SKM-1 treated with dmso at 0.1 percent for 144 hours (cell line): ENCODE measurements at regions not wholly inside any gene's neighbourhood (a gene's known extent, or its start where the extent isn't known, plus 50 kb on each side); places are given as distances from the start of the nearest gene placed in this dataset.

Experiments
- DNase-seq: peaks from one replicate; lab custom pipeline; 2025; ENCODE audit not compliant: unreplicated experiment; lab: John Stamatoyannopoulos, UW

DNA sequence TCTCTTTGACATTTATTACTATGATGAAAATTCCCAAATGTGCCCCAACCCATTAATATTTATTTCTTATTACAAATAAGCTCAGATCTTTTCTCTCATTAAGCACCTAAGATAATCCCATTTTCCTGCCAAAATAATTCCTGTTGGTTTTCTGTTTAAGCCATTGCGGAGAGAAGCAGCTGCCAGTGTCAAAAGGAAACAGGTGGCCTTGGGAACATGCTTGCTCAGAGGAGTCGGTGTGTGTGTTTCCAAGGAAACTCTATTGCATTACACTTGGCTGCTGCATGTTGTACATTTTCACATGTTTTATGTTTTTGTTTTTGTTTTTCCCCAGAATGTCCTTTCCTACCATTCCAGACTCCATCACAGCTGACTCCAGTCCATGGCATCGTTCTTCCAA, 56.4 kb downstream of the CD24 start:
- DNase-seq: no peak

DNA sequence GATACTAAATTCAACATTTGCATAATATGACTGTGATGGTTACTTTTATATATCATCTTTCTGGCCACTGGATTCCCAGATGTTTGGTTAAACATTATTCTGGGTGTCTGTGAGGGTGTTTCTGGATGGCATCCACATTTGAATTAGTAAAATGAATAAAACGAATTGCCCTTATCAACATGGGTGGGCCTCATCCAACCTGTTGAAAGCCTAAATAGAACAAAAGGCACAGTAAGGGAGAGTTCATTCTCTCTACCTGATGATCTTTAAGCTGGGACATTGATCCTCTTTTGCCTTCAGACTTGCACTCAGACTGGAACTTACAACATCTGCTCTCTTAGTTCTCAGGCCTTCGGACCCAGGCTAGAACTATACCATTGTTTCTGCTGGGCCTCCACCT, 57.6 kb downstream of the CD24 start:
- no peak for DNase-seq

DNA sequence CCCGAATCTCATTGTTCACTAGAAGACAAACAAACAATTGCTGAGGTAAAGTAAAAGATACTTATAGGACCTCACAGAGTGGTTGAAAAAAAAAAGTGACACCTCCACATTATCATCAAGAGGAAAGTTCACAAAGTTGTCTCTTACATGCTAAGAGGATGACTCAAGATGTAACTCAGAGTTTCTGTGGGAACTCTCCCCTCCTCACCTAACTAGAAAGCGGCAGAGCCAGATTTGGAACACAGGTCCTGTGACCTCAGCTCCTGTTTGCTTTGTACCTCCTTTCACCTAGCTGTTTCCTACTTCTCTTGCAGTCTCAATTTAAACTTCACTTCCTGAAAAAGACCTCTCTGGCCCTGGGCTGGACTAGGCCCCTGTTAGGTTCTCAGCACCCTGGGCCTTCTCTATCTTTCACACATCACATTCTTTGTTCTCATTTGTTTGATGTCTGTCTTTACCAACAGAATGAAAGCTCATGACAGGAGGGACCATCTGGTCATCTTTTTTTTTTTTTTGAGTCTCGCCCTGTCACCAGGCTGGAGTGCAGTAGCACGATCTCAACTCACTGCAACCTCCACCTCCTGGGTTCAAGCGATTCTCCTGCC, 60.8 kb downstream of the CD24 start:
- DNase-seq: no peak

DNA sequence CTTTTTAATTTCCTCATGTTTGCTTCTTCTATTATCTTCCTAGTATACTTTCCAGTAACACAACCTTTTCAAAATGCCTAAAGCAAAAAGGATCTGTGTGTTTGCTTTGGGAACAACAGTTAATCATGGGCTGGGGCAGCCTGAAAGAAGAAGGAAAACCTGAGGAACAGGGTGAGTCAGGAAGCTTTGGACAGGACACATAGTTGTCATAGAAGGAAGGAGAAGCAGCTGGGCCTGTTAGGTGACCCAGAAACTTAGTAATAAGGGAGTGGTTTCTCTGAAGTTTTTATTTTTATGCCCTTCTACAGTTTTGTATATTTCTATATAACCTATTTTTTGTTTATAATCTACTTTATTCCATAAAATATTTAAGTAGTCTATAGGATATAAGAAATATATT, 61.4 kb downstream of the CD24 start:
- DNase-seq: no peak

DNA sequence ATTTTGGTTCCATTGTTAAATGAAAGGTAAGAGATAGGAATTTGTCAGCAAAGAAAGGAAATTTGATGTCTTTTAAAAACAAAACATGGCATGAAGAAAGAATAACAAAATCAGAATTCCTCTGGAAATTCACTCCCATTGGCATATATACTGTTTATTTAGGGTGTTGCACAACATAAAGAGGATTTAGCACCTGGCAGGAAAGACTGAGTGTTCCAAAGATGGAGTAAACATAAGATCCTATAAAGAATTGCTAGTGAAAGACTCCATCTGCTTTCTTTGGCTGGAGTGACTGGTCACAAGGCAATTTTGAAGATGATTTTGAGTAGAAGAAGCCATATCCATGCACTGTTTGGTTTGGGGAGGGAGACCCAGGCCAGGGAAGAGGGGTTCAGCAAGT, 62.4 kb downstream of the CD24 start:
- DNase-seq: no peak

DNA sequence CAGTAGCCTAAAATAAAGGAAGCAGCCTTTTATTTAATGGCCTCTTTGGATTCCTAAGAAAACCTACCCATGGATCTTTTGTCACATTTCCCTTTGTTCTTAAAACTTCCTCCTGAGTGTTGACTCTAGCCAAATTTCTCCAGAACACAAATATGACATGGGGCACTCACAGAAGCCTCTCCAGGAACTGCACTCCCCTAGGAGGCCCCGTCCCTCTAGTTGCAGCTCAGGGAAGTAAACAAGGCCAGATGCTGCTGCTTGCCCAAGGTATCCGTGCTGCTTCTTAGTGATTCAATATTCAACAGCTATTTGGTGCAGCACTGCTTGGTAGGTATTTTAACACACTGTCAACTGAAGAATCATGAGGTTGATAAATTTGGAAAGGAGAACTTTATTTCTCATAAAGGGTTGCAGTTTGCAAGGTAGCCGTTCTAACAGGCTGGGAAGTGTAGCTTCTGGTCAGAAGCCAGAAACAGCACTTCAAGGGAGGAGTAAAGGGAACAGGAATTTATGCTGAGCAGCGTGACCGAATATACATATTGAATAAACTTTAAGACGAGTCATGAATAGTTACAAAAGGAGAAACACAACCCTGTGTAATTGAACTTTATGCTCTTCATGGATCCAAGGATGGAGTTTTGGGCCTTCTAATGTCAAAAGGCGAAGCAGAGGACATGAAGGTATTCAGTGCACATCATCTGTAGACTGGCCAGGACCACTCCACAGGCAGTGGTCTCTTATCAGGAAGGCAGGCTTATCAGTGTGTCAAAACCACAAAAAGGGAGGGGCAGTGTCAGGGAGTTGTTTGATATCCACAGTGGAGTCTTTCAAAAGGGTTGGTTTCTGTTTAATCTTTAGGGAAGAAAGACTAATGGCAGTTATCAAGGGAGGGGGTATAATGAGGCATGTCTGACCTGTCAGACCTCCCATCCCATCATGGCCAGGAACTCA, 63.3 kb downstream of the CD24 start:
- DNase-seq: no peak

DNA sequence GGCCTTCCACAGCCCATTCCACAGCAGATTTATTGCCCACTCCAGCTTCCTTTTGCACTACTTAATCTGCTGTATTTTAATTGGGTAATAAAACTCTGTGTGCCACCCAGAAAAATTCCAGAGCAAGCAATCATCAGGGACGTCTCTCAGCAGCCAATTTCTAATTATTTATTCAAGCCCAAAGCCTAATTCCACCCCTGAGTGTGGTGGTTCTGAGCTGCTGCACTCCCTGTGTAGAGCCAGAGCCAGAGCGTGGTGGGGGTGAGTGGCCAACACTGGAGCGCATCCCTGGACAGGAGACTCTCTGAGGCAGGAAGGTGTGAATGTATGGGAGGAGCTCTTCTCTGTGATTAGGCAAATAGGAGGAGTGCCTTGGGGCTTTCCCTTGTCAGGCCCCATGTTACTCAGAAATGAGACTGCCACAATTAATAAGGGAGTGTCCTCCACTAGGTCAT, 66.1 kb downstream of the CD24 start:
- no peak for DNase-seq

DNA sequence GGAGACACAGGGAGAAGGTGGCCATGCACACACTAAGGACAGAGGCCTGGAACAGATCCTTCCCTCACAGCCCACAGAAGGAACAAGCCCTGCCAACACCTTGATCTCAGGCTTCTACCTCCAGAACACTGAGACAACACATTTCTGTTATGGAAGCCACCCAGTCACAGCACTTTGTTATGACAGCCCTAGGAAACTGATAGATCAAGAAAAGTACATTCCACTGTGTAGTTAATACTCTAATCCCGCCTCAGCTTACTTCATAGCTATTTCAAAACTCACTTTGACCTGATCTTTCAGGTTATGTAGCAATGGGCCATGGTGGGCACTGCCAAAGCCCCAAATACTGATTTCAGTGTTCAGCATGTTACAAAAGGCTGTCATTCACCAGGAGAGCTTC, 66.8 kb downstream of the CD24 start:
- DNase-seq: no peak

DNA sequence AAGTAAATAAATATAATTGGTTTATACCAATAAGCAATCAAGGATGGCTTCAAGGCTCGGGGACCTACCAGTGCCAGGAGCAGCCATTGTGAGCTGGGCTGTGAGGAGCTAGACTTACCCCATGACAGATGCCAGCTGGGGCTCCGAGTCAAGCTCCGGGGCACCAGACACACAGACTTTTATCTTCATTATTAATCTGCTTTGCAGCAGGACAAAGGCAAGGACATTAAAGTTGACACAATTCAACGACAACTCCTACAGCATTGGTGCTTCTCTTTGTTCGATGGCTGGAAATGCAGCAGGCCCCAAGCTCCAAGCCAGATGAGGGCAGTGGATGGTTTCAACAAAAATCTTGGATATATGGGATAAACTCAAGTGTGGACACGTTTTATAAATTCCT, 68.3 kb downstream of the CD24 start:
- no peak for DNase-seq

DNA sequence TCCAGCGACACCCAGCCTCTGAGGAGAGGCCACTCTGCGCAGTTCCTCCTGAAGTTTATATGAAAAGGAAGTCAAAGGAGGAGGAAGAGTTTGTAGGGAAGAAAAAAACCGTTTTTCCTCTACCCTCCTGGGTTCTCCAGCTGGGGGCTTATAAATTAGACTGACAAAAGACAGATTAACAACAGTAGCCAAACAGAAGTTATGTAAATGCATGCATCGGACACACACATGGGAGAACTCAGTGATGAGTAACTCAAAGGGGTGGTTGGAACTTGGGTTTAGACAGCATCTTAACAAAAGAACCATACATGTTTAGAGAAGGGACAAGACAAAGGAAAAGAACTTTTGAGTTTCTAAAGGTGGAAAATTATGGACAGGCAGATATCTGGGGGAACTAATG, 71.2 kb downstream of the CD24 start:
- DNase-seq: no peak

DNA sequence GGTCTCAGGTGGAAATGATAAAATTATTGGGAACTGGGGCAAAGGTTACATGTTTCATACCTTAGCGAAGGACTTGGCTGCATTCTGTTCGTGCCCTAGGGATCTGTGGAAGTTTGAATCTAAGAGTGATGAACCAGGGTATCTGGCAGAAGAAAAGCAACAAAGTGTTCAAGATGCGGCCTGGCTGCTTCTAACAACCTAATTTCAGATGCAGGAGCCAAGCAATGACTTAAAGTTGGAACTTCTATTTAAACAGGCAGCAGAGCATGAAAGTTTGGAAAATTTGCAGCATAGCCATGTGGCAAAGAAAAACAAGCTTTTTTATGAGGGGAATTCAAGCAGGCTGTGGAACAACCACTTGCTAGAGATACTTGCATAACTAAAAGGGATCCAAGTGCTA, 73.5 kb downstream of the CD24 start:
- DNase-seq: no peak

DNA sequence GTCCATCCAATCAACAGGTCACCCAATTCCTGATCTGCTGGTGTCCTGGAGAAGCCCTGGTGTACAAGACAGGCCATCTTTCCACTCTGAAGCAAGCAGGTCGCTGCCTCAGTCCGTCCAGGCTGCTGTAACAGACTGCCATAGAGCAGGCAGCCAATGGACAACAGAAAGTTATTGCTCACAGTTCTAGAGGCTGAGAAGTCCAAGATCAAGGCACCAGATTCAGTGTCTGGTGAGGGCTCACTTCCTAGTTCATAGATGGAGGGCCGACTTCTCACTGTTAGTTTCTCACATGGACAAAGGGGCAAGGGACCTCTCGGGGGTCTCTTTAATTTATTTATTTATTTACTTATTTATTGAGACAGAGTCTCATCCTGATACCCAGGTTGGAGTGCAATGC, 74.8 kb downstream of the CD24 start:
- no peak for DNase-seq

DNA sequence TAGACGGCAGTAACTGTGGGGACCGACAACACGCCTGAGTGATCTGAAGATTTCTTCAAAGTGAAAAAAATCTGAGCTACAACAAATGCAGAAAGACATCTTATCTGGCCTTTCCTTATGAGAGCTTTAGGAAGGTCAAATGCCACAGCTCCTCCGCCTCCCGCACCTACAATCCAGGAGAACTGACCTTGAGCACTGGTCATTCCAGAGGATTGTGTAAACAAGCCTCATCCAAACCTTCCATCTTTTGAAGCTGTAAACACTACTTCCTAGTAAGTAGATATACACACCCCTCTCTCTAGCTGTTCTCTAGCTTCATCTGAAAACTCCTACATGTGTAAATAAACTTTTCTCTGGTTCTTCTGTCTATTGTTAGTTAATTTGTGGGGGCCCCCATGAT, 76.9 kb downstream of the CD24 start:
- no peak for DNase-seq

DNA sequence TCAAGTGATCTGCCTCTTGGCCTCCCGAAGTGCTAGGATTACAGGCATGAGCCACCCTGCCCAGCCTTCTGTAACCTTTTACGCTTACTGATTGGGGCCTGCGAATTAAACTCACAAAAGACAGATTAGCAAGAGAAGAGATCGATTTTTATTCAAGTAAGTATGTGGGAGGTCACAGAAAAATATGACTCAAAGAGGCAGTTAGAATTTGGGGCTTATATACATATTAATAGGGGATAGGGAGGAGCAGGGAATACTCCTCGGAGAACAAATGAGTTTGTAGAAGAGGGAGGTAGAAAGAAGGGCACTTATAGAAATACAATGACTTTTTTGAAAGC, 78.9 kb downstream of the CD24 start:
- no peak for DNase-seq

DNA sequence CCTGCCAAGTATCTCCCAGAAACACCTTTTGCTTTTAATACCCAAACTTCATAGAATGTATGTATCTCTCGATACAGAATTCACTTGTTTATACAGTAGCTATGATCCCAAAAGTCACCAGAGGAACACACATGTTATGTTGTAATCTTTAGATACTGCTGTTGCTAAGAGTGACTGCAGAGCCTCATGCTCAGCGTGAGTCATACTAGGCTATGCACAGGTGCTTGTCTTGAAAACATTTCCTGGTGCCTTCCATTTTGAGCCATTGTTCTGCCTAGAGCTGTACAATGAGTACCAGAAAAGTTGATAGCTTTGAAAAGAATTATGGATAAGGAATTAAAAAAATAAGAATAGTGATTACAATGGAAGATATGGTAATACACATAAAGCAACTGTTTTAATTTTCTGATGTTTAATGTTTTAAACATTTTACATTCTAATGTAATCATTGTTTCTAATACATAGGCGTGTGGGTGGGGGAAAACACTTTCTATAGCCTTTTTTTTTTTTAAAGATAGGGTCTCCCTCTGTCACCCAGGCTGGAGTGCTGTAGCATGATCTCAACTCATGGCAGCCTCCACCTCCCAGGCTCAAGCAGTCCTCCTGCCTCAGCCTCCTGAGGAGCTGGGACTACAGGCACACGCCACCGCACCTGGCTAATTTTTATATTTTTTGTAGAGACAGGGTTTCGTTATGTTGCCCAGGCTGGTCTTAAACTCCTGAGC, 79.4 kb downstream of the CD24 start:
- no peak for DNase-seq

DNA sequence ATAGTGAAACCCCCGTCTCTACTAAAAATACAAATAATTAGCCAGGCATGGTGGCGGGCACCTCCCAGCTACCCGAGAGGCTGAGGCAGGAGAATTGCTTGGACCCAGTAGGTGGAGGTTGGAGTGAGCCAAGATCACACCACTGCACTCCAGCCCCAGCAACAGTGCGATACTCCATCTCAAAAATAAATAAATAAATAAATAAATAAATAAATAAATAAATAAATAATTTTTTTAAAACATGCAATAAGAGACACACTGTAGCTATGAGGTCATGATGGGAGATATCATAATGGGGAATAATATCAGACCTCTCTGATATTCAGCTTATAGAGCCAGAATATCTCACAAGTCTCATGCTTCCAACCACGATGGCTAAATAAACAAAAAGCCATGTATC, 82.3 kb downstream of the CD24 start:
- DNase-seq: no peak

DNA sequence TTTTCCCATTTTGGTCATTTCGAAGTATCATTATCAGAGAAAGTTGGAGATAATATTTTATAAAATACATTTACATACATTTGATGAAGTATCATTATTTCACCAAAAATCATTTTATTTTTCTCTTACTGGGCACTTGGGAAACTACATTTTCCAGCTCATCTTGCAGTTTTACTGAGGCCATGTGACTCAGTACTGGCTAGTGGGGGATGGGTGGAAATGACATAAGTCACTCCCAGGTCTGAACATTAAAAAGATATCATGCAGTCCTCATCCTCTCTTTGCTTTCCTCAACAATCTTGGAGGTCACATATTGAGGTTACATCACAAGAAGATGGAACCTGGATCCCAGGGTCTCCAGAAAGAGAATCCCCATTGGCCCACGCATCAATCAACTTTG, 84.1 kb downstream of the CD24 start:
- DNase-seq: no peak

DNA sequence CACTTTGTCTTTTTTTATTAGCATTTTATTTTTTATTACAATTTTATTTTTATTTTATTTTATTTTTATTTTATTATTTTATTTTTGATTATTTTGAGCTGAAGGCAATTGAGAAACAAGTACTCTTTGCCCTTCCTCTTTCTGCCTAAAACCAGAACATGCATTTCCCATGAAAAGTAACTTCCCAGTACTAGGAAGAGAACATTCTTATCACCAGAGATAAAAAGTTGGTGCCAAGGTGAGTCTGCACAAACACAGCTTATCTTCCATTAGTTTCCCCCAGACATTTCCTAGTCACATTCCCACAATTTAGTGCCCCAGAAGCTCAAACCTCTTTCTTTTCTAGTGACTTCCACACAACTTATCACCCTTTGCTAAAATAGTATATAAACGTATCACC, 84.8 kb downstream of the CD24 start:
- no peak for DNase-seq

DNA sequence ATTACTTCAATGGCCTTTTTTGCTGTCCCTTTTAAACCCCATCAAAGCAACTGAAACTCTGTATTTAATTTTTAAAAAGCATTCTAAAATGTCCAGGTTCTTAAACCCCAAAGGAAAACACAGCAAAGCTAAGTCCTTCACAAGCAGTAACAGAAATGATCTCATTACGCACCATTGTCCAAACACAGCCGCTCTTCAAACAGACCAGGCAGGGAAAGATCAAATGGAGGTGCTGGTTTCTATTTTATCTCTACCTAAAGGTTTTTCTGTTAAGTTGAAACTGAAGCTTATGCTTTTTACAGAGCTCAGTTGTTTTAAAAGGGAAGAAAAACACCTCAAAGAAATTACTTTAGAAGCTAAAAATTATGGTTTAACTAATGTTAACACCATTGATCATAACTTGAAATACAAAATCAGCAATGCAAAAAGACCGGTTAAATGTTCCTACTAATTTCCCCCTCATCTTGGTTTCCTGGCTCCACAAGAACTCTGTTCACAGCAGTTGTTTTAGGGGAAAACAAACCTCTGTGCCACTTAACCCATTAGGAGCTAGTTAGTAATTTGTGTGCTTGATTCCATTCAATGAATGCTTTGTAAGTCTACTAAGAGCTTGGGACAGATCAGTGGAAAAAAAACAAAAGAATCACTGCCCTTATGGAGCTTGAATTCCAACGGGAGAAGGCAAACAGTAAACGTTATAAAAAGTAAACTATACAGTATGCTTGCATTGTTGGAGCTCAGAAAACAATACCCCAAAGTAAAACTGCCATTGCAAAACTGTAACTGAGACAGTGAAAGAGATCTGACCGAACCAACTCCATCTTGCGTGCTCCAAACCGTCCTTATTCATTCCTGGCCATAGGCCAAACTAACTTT, 87.4 kb downstream of the CD24 start:
- DNase-seq: no peak

DNA sequence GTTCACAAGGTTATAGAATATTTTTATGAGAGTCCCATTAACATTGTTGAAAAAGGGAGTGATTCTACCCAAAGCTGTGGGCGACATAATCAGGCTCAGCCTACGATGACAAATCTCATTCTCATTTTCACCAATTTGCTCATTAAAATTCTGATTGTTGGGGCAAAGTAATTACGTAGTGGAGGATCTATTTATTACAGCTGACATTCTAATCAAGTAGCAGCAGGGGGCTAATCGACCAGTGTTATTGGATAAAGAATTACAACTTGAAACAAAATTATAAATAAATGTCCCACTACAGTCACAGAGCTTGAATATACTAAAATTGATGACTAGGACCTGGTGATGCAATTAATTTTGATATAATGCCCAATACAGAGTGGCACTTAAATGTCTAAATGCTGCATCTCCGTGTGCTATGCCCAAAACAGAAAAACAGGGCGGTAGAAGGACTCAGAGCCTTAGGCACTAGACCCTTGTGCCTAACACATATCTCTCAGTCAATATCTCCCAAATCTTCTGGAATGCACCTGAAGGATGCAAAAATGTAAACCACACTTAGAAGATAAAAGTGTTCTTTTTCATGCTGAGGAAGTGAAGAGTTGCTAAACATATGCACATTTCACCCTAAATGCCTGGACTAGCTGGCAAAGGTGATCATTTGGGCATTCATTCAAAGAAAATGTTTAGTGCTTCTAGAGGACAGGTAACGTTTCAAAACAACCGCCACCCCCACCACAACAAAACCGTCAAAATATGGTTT, 88.3 kb downstream of the CD24 start:
- no peak for DNase-seq
